Stimulated activated CD4-positive, alpha-beta T cell treated with anti-CD3 and anti-CD28 coated beads, Interleukin-1b, Interleukin-23, amount 100 ng/mL, for 4 hours (primary cell): ENCODE measurements at regions not wholly inside any gene's neighbourhood (a gene's known extent, or its start where the extent isn't known, plus 50 kb on each side); places are given as distances from the start of the nearest gene placed in this dataset.
A peak's percentile ranks its signal among the peaks of the same experiment; 100 is the strongest.
"Not testable (repeated sequence)": the region's sequence is repeated elsewhere in the genome, so short reads cannot be mapped to it uniquely, and the experiment has no call there.

Experiments used
- DNase-seq, 2 donors: peaks; one replicate each; pipeline ENCODE4 v3.0.0-alpha.2; 2020; ENCODE audit warnings: low read depth in 2 of 2

- DNase-seq, result no peak
These were observed 129.4 kb upstream of the RASA1 start for GRCh38 chr5:87138091-87138805.

- no peak for DNase-seq
These were observed 127.9 kb upstream of the RASA1 start for GRCh38 chr5:87139795-87140194.

GRCh38 chr5:87141544-87141943 lies 126.1 kb upstream of the RASA1 start:
- no peak for DNase-seq

GRCh38 chr5:87145853-87146252 lies 121.8 kb upstream of the RASA1 start:
- DNase-seq, result not testable (repeated sequence)

- no peak for DNase-seq
These were observed 120.2 kb upstream of the RASA1 start for GRCh38 chr5:87147441-87147840.

GRCh38 chr5:87150630-87151029 lies 117.1 kb upstream of the RASA1 start:
- no peak for DNase-seq

GRCh38 chr5:87151547-87151946 lies 116.1 kb upstream of the RASA1 start:
- no peak for DNase-seq

- no peak for DNase-seq
These were observed 114.8 kb upstream of the RASA1 start for GRCh38 chr5:87152886-87153285.

GRCh38 chr5:87154191-87154590 lies 113.5 kb upstream of the RASA1 start:
- no peak for DNase-seq

GRCh38 chr5:87155106-87155505 lies 112.6 kb upstream of the RASA1 start:
- DNase-seq, result no peak

GRCh38 chr5:87156631-87157030 lies 111.1 kb upstream of the RASA1 start:
- no peak for DNase-seq

- no peak for DNase-seq
These were observed 103.3 kb upstream of the RASA1 start for GRCh38 chr5:87164409-87164808.

- DNase-seq, result no peak
These were observed 98.2 kb upstream of the RASA1 start for GRCh38 chr5:87169300-87169991.

- no peak for DNase-seq
These were observed 96.9 kb upstream of the RASA1 start for GRCh38 chr5:87170799-87171198.

GRCh38 chr5:87182649-87183048 lies 85.0 kb upstream of the RASA1 start:
- no peak for DNase-seq

GRCh38 chr5:87183896-87184295 lies 83.8 kb upstream of the RASA1 start:
- no peak for DNase-seq

- DNase-seq, result no peak
These were observed 83.1 kb upstream of the RASA1 start for GRCh38 chr5:87184605-87185004.

GRCh38 chr5:87185838-87186237 lies 81.8 kb upstream of the RASA1 start:
- DNase-seq, result no peak

GRCh38 chr5:87188391-87188790 lies 79.3 kb upstream of the RASA1 start:
- no peak for DNase-seq

- no peak for DNase-seq
These were observed 77.6 kb upstream of the RASA1 start for GRCh38 chr5:87190041-87190440.

GRCh38 chr5:87190687-87191086 lies 77.0 kb upstream of the RASA1 start:
- DNase-seq, result no peak

- DNase-seq, result no peak
These were observed 76.0 kb upstream of the RASA1 start for GRCh38 chr5:87191645-87192044.

GRCh38 chr5:87195104-87195591 lies 72.5 kb upstream of the RASA1 start:
- peak in 1 of 2 donors; percentile 5 for DNase-seq
